Duodenal mucosa (tissue), 2 donors: ENCODE measurements at regions not wholly inside any gene's neighbourhood (a gene's known extent, or its start where the extent isn't known, plus 50 kb on each side); places are given as distances from the start of the nearest gene placed in this dataset.

Experiments
- H3K27ac ChIP-seq: one replicate; pipeline ENCODE4 v1.7.0; 2013; ENCODE audit warnings: low read depth, low read length
- H3K27me3 ChIP-seq, 2 donors: one replicate each; pipeline ENCODE4 v1.7.0; 2013; ENCODE audit warnings: low read length in 2 of 2, control low read depth in 1 of 2; ENCODE audit not compliant: insufficient read depth in 2 of 2, control insufficient read depth in 1 of 2
- H3K36me3 ChIP-seq, 2 donors: one replicate each; pipeline ENCODE4 v1.7.0; 2013; ENCODE audit warnings: low read length in 2 of 2, control low read depth in 1 of 2; ENCODE audit not compliant: insufficient read depth in 2 of 2, control insufficient read depth in 1 of 2
- H3K4me1 ChIP-seq, 2 donors: one replicate each; pipeline ENCODE4 v1.7.0; 2013; ENCODE audit warnings: low read length in 2 of 2, control low read depth in 1 of 2; ENCODE audit not compliant: insufficient read depth in 2 of 2, control insufficient read depth in 1 of 2
- H3K4me3 ChIP-seq, 2 donors: one replicate each; pipeline ENCODE4 v1.7.0; 2013; ENCODE audit warnings: low read length in 2 of 2, low read depth in 1 of 2
- H3K9ac ChIP-seq, 2 donors: one replicate each; pipeline ENCODE4 v1.7.0; 2013; ENCODE audit warnings: low read length in 2 of 2, low read depth in 1 of 2
- H3K9me3 ChIP-seq, 2 donors: one replicate each; pipeline ENCODE4 v1.7.0; 2013; ENCODE audit warnings: low read length in 2 of 2, control low read depth in 1 of 2; ENCODE audit not compliant: control insufficient read depth in 1 of 2

- H3K9me3 ChIP-seq = no peaks in the 10 kb centered on the region
These were observed 163.7 kb upstream of the USP9Y start for GRCh38 chrY:12537226-12537854.

GRCh38 chrY:12546746-12547420 lies 154.1 kb upstream of the USP9Y start:
- H3K27ac ChIP-seq = no peak overlapping the region
- H3K9me3 ChIP-seq = no peaks in the 10 kb centered on the region
- no peaks in the 10 kb centered on the region for H3K27me3 ChIP-seq
- H3K4me1 ChIP-seq = no peaks in the 10 kb centered on the region
- H3K4me3 ChIP-seq = no peak overlapping the region
- no peak overlapping the region for H3K9ac ChIP-seq
- H3K36me3 ChIP-seq = no peaks in the 10 kb centered on the region

More at GRCh38 chrY:12537226-12537854, 163.7 kb upstream of the USP9Y start:
- Histone ChIP-seq H3K9ac (no peak overlapping the region), H3K27me3 (no peaks in the 10 kb centered on the region), H3K36me3 (no peaks in the 10 kb centered on the region), H3K4me1 (no peaks in the 10 kb centered on the region), H3K4me3 (peak overlapping the region; percentile 29 to 43), H3K27ac (no peak overlapping the region)

GRCh38 chrY:12552471-12553283 lies 148.4 kb upstream of the USP9Y start:
- Histone ChIP-seq H3K27ac (no peak overlapping the region), H3K9me3 (no peaks in the 10 kb centered on the region), H3K4me1 (no peaks in the 10 kb centered on the region), H3K27me3 (no peaks in the 10 kb centered on the region), H3K36me3 (no peaks in the 10 kb centered on the region), H3K9ac (no peak overlapping the region), H3K4me3 (no peak overlapping the region)

GRCh38 chrY:12553909-12554308 lies 147.1 kb upstream of the USP9Y start:
- no peak overlapping the region for H3K9ac ChIP-seq
- no peak overlapping the region for H3K4me3 ChIP-seq
- H3K4me1 ChIP-seq = no peaks in the 10 kb centered on the region
- no peaks in the 10 kb centered on the region for H3K36me3 ChIP-seq
- no peak overlapping the region for H3K27ac ChIP-seq
- no peaks in the 10 kb centered on the region for H3K27me3 ChIP-seq
- H3K9me3 ChIP-seq = no peaks in the 10 kb centered on the region

GRCh38 chrY:12555005-12555404 lies 146.0 kb upstream of the USP9Y start:
- Histone ChIP-seq H3K27ac (no peak overlapping the region), H3K4me3 (no peak overlapping the region), H3K36me3 (no peaks in the 10 kb centered on the region), H3K4me1 (no peaks in the 10 kb centered on the region), H3K9me3 (no peaks in the 10 kb centered on the region), H3K9ac (no peak overlapping the region), H3K27me3 (no peaks in the 10 kb centered on the region)

- Histone ChIP-seq H3K9me3 (no peaks in the 10 kb centered on the region), H3K9ac (no peak overlapping the region), H3K4me3 (no peak overlapping the region), H3K36me3 (no peaks in the 10 kb centered on the region), H3K27me3 (no peaks in the 10 kb centered on the region), H3K27ac (no peak overlapping the region), H3K4me1 (no peaks in the 10 kb centered on the region)
These were observed 142.0 kb upstream of the USP9Y start for GRCh38 chrY:12559007-12559406.

GRCh38 chrY:12576278-12576677 lies 124.8 kb upstream of the USP9Y start:
- Histone ChIP-seq H3K27me3 (no peaks in the 10 kb centered on the region), H3K27ac (no peak overlapping the region), H3K36me3 (no peaks in the 10 kb centered on the region), H3K9ac (no peak overlapping the region), H3K4me3 (no peak overlapping the region), H3K4me1 (no peaks in the 10 kb centered on the region), H3K9me3 (no peaks in the 10 kb centered on the region)

- Histone ChIP-seq H3K27ac (no peak overlapping the region), H3K27me3 (no peaks in the 10 kb centered on the region), H3K36me3 (no peaks in the 10 kb centered on the region), H3K9ac (no peak overlapping the region), H3K9me3 (no peaks in the 10 kb centered on the region), H3K4me3 (no peak overlapping the region), H3K4me1 (no peaks in the 10 kb centered on the region)
These were observed 107.4 kb upstream of the USP9Y start for GRCh38 chrY:12593532-12594216.

GRCh38 chrY:12598783-12599182 lies 102.2 kb upstream of the USP9Y start:
- Histone ChIP-seq H3K27ac (no peak overlapping the region), H3K4me3 (no peak overlapping the region), H3K4me1 (no peaks in the 10 kb centered on the region), H3K27me3 (no peaks in the 10 kb centered on the region), H3K9me3 (no peaks in the 10 kb centered on the region), H3K9ac (no peak overlapping the region), H3K36me3 (no peaks in the 10 kb centered on the region)

GRCh38 chrY:12605426-12605825 lies 95.6 kb upstream of the USP9Y start:
- Histone ChIP-seq H3K9ac (no peak overlapping the region), H3K27me3 (no peaks in the 10 kb centered on the region), H3K36me3 (no peaks in the 10 kb centered on the region), H3K4me3 (no peak overlapping the region), H3K27ac (no peak overlapping the region), H3K4me1 (no peaks in the 10 kb centered on the region), H3K9me3 (no peaks in the 10 kb centered on the region)
